ENCODE measurements at regions not wholly inside any gene's neighbourhood (a gene's known extent, or its start where the extent isn't known, plus 50 kb on each side); places are given as distances from the start of the nearest gene placed in this dataset.
"Not testable (repeated sequence)": the region's sequence is repeated elsewhere in the genome, so short reads cannot be mapped to it uniquely, and the experiment has no call there.

DNA sequence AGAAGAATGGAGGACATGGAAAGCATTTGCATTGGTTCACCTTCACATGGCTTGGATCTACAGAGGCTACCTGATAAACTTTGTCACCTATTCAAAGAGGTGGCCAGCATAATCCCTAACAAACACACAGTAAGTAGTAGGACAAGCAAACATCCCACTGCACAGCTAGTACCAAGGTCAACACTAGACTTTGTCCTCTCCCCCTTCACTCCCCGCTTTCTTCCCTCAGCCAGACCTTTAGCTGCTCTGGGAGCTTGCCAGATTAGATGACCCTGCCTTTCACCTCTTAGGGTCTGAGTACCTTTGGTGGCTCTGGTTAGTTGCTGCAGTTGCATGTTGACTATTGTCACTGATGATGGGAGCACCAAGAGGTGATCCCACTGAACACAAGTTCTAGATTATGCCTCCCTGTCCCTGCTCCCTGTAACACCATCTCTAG is 211.3 kb downstream of the CCDC74A start:
- DNase-seq (ENCODE audit: low read depth in 2 of 2), result not testable (repeated sequence)

DNA sequence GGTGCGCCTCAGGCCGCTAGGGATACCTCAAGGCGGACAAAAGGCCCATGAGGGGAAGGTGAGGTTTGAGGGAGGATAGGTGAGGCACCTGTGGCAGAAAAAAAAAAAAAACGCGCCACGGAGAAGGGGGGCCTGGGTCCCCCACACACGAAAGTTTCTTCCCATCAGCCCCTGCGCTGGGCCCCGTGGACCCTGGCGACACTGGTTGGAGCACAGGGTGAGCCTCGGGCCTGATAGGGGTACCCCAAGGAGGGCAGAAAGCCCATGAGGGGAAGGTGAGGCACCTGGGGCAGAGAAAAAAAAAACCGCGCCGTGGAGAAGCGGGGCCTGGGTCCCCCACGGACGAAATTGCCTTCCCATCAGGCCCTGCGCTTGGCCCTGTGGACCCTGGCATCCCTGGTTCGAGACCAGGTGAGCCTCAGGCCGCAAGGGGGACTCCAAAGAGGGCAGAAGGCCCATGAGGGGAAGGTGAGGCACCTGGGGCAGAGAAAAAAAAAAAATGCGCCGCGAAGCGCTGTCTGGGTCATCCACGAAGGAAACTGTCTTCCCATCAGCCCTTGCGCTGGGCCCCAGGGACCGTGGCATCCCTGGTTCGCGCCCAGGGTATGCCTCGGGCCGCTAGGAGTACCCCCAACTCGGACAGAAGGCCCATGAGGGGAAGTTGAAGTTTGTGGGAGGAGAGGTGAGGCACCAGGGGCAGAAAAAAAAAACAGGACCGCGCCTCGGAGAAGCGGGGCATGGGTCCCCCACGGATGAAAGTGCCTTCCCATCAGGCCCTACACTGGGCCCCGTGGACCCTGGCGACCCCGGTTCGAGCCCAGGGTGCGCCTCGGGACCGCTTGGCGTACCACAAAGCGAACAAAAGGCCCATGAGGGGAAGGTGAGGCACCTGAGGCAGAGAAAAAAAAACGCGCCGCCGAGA is 226.2 kb downstream of the CCDC74A start:
- DNase-seq (ENCODE audit: low read depth in 2 of 2), result no peak

- no peak for DNase-seq (ENCODE audit: low read depth in 2 of 2)
These were observed 227.4 kb downstream of the CCDC74A start for GRCh38 chr2:131754929-131755720.

DNA sequence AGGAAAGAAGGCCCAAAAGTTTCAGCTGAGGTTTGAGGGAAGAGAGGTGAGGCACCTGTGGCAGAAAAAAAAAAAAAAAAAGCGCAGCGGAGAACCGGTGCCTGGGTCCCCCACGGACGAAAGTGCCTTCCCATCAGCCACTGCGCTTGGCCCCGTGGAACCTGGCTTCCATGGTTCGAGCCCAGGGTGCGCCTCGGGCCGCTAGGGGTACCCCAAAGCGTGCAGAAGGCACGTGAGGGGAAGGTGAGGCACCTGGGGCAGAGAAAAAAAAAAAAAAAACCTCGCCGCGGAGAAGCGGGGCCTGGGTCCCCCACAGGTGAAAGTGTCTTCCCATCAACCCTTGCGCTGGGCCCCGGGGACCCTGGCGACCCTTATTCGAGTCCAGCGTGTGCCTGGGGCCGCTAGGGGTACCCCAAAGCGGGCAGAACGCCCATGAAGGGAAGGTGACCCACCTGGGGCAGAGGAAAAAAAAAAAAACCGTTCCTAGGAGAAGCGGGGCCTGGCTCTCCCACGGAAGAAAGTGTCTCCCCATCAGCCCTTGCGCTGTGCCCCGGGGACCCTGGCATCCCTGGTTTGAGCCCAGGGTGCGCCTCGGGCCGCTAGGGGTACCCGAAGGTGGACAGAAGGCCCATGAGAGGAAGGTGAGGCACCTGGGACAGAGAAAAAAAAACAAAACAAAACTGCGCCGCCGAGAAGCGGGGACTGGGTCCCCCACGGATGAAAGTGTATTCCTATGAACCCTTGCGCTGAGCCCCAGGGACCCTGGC is 228.6 kb downstream of the CCDC74A start:
- no peak for DNase-seq (ENCODE audit: low read depth in 2 of 2)

GRCh38 chr2:131758941-131759340 is 231.3 kb downstream of the CCDC74A start:
- DNase-seq (ENCODE audit: low read depth in 2 of 2), result not testable (repeated sequence)

DNA sequence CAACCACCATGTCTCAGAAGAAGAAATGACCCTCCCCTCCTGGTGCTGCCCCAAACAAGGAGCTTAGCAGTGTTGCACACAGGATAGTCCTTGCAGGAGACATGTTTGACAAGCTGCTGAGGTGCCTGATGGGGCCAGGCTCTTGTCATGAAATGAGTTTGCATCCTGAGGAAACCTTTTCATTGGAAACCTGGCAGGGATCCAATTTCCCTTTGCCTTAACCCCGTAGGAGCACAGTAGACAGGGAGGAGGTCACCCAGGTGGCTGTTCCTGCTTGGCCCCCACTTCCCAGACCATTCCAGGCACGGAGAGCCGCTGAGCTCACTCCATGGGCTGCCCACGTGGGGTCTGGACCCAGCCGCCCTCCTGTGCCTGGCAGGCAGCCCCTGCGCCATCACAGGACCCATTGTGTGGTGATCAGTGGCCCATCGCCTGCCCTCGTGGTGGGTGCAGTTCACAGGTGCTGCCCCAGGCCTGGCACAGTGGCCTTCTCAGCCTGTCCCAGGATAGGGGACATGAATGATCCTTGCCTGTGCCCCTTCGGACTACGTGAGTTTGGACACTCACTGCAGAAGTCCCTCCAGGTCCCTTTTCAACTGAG is 247.4 kb downstream of the CCDC74A start:
- not testable (repeated sequence) for DNase-seq (ENCODE audit: low read depth in 2 of 2)

DNA sequence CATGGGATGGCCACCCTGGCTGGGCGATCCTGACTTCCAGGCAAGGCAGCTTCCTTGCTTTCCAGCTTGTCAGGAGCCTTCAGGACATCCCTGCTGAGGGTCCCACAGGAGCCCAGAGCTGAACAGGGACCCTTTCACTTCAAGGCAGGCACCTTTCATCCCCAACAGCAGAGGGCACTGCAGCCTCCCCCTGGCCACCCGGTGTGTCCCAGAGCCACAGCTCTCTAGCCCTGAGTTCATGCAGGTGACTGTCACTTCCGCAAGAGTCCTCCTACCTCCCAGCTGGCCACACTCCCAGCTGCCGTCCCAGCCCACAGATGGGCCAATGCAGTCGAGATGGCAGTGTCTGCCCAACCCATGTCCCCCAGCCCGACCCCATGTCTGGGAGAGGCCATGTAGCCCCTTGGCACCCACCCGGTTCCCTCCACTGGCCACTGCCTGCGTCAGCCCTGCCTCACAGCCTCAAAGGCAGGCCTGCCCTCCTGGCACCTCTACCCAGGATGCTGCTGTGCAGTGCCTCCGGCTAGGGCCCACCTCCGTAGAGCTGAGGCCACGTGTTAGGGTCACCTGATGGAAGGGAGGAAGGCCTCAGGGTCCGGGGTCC is 248.3 kb downstream of the CCDC74A start:
- not testable (repeated sequence) for DNase-seq (ENCODE audit: low read depth in 2 of 2)

GRCh38 chr2:131780446-131780845 is 252.8 kb downstream of the CCDC74A start:
- not testable (repeated sequence) for DNase-seq (ENCODE audit: low read depth in 2 of 2)

DNA sequence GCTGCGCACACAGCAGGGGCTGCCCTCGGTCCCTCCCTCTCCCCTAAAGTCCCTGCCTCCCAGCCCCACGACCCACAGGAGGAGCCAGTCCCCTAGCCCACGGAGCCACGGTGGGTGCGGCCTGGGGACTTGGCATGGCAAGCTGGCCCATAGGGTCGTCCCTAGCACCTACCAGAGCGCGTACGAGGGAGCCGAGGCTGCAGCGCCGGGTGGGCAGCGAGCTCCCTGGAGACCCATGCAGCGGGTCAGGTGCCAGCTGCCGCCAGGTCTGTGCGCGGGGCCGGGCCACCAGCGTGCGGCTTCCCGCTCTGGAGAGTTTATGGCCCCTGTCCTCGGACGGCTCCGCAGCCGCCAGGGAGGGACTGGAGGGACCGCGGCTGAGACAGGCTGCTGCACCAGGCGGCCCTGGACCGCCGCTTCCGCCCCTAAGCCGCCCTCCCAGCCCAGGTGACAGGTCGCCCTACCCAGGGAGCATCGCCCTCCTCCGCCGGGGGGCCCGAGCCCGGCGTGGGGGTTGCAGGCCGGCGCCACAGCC is 273.6 kb downstream of the CCDC74A start:
- DNase-seq (ENCODE audit: low read depth in 2 of 2), result no peak

DNA sequence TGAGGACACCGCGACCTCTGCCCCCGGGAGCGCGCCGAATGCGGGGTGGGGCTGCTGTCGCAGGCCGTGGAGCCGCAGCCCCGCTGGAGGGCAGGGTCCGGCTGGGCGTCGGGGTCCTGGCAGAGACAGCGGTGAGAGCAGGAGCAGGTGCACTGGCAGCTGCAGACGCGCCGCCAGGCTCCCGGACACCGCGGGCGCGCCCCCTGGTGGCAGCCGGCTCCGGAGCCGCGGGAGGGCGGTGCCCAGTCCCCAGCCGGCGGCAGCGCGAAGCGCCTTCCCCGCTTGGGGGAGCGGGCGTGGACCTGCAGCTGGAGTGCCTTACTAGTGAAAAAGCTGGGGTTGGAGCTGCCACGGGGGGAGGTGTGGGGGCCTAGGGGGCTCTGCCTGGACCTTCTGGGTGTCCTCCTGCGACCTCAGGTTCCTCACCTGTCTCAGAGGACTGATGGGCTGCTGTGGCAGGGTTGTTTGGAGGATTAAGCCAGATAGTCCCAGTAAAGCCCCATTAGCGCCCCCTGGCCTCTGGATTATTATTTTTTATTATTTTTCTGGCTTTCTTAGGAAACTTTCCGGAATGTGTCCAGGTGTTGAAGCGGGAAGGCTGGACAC is 274.2 kb downstream of the CCDC74A start:
- peak; percentile 13 to 19 for DNase-seq (ENCODE audit: low read depth in 2 of 2)

DNA sequence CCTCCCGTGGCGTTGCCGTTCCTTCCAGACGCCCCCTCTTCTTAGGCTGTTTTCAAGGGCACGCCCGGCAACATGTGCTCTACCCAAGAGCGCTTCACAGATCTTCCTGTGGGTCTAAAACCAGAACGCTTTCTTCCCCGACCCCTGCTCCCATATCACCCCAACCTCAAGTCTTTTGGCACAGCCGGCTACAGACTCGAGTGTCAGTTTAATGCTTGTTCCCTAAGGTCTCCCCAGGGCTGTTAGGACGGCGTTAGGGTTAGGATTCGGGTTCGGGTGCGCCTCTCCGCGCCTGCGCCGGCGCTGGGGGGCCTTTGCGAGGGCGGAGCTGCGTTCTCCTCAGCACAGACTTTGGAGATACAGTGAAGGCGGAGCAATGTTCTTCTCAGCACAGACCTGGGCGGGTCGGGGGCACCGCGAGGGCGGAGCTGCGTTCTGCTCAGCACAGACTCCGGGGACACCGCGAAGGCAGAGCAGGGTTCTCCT is 274.7 kb downstream of the CCDC74A start:
- not testable (repeated sequence) for DNase-seq (ENCODE audit: low read depth in 2 of 2)

- DNase-seq (ENCODE audit: low read depth in 2 of 2), result not testable (repeated sequence)
These were observed 275.5 kb downstream of the CCDC74A start for GRCh38 chr2:131803237-131803636.

- not testable (repeated sequence) for DNase-seq (ENCODE audit: low read depth in 2 of 2)
These were observed 284.9 kb downstream of the CCDC74A start for GRCh38 chr2:131812605-131813004.

DNA sequence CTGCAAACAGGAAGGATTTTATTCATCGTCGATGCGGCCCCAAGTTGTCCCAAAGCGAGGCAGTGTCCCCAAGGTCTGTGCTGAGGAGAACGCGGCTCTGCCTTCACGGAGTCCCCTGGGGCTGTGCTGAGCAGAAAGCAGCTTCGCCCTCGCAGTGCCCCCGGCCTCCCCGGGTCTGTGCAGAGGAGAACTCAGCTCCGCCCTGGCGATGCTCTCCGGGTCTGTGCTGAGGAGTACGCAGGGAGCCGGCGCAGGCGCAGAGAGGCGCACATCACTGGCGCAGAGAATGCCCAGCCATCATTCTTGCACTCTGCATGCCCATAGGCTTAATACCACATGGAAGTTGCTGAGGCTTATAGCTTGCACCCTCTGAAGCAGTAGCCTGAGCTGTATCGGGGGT is 285.7 kb downstream of the CCDC74A start:
- DNase-seq (ENCODE audit: low read depth in 2 of 2), result not testable (repeated sequence)

GRCh38 chr2:131818267-131818973 is 290.7 kb downstream of the CCDC74A start:
- DNase-seq (ENCODE audit: low read depth in 2 of 2), result not testable (repeated sequence)

GRCh38 chr2:131822237-131822721 is 294.6 kb downstream of the CCDC74A start:
- not testable (repeated sequence) for DNase-seq (ENCODE audit: low read depth in 2 of 2)

- DNase-seq (ENCODE audit: low read depth in 2 of 2), result not testable (repeated sequence)
These were observed 295.4 kb downstream of the CCDC74A start for GRCh38 chr2:131823058-131823457.

DNA sequence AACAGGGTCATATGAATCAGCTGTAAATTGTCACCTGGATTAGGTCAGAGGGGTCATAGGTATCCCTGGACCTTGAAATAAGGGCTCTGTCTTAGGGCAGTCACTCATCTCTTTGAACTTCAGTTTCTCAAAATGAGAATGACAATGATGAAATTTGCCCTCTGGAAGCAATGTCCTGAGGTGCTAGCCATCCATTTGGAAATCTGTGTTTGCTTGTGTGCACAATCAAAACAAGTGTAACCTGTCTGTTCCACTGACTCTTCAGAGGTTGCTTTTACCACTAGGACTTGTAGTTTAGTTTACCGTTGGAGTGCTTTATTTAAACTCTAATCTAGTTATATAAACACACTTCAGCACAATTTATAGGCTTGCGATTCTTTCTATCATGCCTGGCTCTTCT is 297.3 kb downstream of the CCDC74A start:
- DNase-seq (ENCODE audit: low read depth in 2 of 2), result not testable (repeated sequence)

- no peak for DNase-seq (ENCODE audit: low read depth in 2 of 2)
These were observed 299.9 kb downstream of the CCDC74A start for GRCh38 chr2:131827481-131828163.
